Stomach (tissue), 4 donors: ENCODE measurements at regions not wholly inside any gene's neighbourhood (a gene's known extent, or its start where the extent isn't known, plus 50 kb on each side); places are given as distances from the start of the nearest gene placed in this dataset.

Experiments
- CTCF ChIP-seq, 7 experiments: fragments of 450-650 bp in 4 of 7; fragments of 200-600 bp in 3 of 7; sonication (generic) in 3 of 7; IDR thresholded peaks; one replicate each; pipeline ENCODE4 v1.5.1; 2016 to 2019; ENCODE audit warnings: antibody characterized with exemption in 7 of 7, control low read depth in 2 of 7, mild to moderate bottlenecking in 1 of 7
- EP300 ChIP-seq: sonication (generic); formaldehyde crosslinking; IDR thresholded peaks from one replicate; pipeline ENCODE4 v1.6.1; 2017; ENCODE audit warnings: antibody characterized with exemption
- POLR2A ChIP-seq, 4 donors: fragments of 450-650 bp; IDR thresholded peaks; one replicate each; pipeline ENCODE4 v1.6.1; 2016; ENCODE audit warnings: antibody characterized with exemption in 4 of 4, control low read depth in 2 of 4, mild to moderate bottlenecking in 1 of 4, moderate library complexity in 1 of 4
- POLR2AphosphoS5 ChIP-seq, 3 donors: sonication (generic); formaldehyde crosslinking; IDR thresholded peaks; one replicate each; pipeline ENCODE4 v1.6.1; 2016; ENCODE audit warnings: antibody characterized with exemption in 3 of 3

- TF ChIP-seq CTCF (IDR thresholded peaks at IDR 0.05) = no peak
- TF ChIP-seq POLR2A (IDR thresholded peaks at IDR 0.05) = no peak
- TF ChIP-seq POLR2AphosphoS5 (IDR thresholded peaks at IDR 0.05) = no peak
- TF ChIP-seq EP300 = no peak
Measured at GRCh38 chr2:83949361-83949760, 509.7 kb downstream of the SUCLG1 start.
